ENCODE measurements at regions not wholly inside any gene's neighbourhood (a gene's known extent, or its start where the extent isn't known, plus 50 kb on each side); places are given as distances from the start of the nearest gene placed in this dataset.

- ATAC-seq (no peak), DNase-seq (ENCODE audit: low read depth, low spot score) (no peak)
- TF ChIP-seq POLR2AphosphoS5 (IDR thresholded peaks at IDR 0.05; ENCODE audit: low read depth, low read length) (no peak), REST (IDR thresholded peaks at IDR 0.05; ENCODE audit: insufficient read depth in 1 of 2, low read depth in 2 of 2, low read length in 1 of 2) (no peak), SIN3A (IDR thresholded peaks at IDR 0.05; ENCODE audit: borderline replicate concordance, insufficient read depth, low read depth, low read length) (no peak), TCF7L2 (IDR thresholded peaks at IDR 0.05; ENCODE audit: low read depth, low read length) (no peak), CTCF (IDR thresholded peaks at IDR 0.05) (no peak)
- H3K27me3 ChIP-seq (ENCODE audit: control insufficient read depth, insufficient read depth, low read length): no peaks in the 10 kb centered on the region
- intact Hi-C loops (cut with micrococcal nuclease; ENCODE audit: unreplicated experiment): no loop called here
- POLR2A ChIA-PET: no interaction called here
- no peaks in the 10 kb centered on the region for H3K9me3 ChIP-seq (ENCODE audit: control insufficient read depth, insufficient read depth, low read depth, low read length)
- BruUV-seq (replicated peaks): no TSS peak
- no peak overlapping the region for H3K27ac ChIP-seq (ENCODE audit: low read length)
- CTCF ChIA-PET: no interaction called here
- H3K4me3 ChIP-seq (ENCODE audit: low read depth in 2 of 2, low read length in 2 of 2): no peak overlapping the region
- H3K4me1 ChIP-seq (ENCODE audit: control insufficient read depth, insufficient read depth, low read length): no peaks in the 10 kb centered on the region
- in situ Hi-C loops (cut with HindIII; ENCODE audit: low pct_unique_long_range_greater_than_20kb, low sequenced_read_pairs): no loop called here
- no peaks in the 10 kb centered on the region for H3K36me3 ChIP-seq (ENCODE audit: control insufficient read depth, insufficient read depth, low read length)
Observed at GRCh38 chr21:20618878-20619277, 379.3 kb upstream of the NCAM2 start.

- ChIA-PET CTCF (no interaction called here), POLR2A (no interaction called here)
- no peak for ATAC-seq
- intact Hi-C loops (cut with micrococcal nuclease; ENCODE audit: unreplicated experiment) (no loop called here), in situ Hi-C loops (cut with HindIII; ENCODE audit: low pct_unique_long_range_greater_than_20kb, low sequenced_read_pairs) (no loop called here)
- Histone ChIP-seq H3K9me3 (ENCODE audit: control insufficient read depth, insufficient read depth, low read depth, low read length) (no peaks in the 10 kb centered on the region), H3K4me3 (ENCODE audit: low read depth in 2 of 2, low read length in 2 of 2) (no peak overlapping the region), H3K36me3 (ENCODE audit: control insufficient read depth, insufficient read depth, low read length) (no peaks in the 10 kb centered on the region), H3K27me3 (ENCODE audit: control insufficient read depth, insufficient read depth, low read length) (no peaks in the 10 kb centered on the region), H3K27ac (ENCODE audit: low read length) (no peak overlapping the region), H3K4me1 (ENCODE audit: control insufficient read depth, insufficient read depth, low read length) (no peaks in the 10 kb centered on the region)
- no peak for DNase-seq (ENCODE audit: low read depth, low spot score)
- no TSS peak for BruUV-seq (replicated peaks)
- TF ChIP-seq TCF7L2 (IDR thresholded peaks at IDR 0.05; ENCODE audit: low read depth, low read length) (no peak), REST (IDR thresholded peaks at IDR 0.05; ENCODE audit: insufficient read depth in 1 of 2, low read depth in 2 of 2, low read length in 1 of 2) (no peak), SIN3A (IDR thresholded peaks at IDR 0.05; ENCODE audit: borderline replicate concordance, insufficient read depth, low read depth, low read length) (no peak), POLR2AphosphoS5 (IDR thresholded peaks at IDR 0.05; ENCODE audit: low read depth, low read length) (no peak), CTCF (IDR thresholded peaks at IDR 0.05) (no peak)
Observed at GRCh38 chr21:20627594-20627993, 370.6 kb upstream of the NCAM2 start.
